Natural killer cell treated with Interleukin-12 subunit alpha and Interleukin-12 subunit beta and Interleukin-15 and Interleukin-18, amount 100 ng/mL, for 72 hours (primary cell): ENCODE measurements at regions not wholly inside any gene's neighbourhood (a gene's known extent, or its start where the extent isn't known, plus 50 kb on each side); places are given as distances from the start of the nearest gene placed in this dataset.
"Not testable (repeated sequence)": the region's sequence is repeated elsewhere in the genome, so short reads cannot be mapped to it uniquely, and the experiment has no call there.

Experiments
- ATAC-seq, 2 donors: fragments of 150-1000 bp; cut with Tn5 transposase in 1 of 2; sonication (Bioruptor Pico), chemical (Tn5 transposase) in 1 of 2; 2 replicates each; pipeline ENCODE4 v1.10.0; 2021
- DNase-seq: peaks from one replicate; pipeline ENCODE4 v3.0.0; 2022; ENCODE audit warnings: low spot score
- H3K27ac Mint-ChIP-seq, 2 donors: 1 replicate in 1 of 2; 2 replicates in 1 of 2; pipeline ENCODE4 v1.8.0; 2022; ENCODE audit warnings: mixed read lengths in 2 of 2, mild to moderate bottlenecking in 1 of 2, moderate library complexity in 1 of 2
- H3K27me3 Mint-ChIP-seq, 2 donors: 1 replicate in 1 of 2; 2 replicates in 1 of 2; pipeline ENCODE4 v1.8.0; 2022; ENCODE audit warnings: mixed read lengths in 2 of 2
- H3K36me3 Mint-ChIP-seq: one replicate; pipeline ENCODE4 v1.8.0; 2022; ENCODE audit warnings: mixed read lengths
- H3K4me1 Mint-ChIP-seq, 2 donors: 1 replicate in 1 of 2; 2 replicates in 1 of 2; pipeline ENCODE4 v1.8.0; 2022; ENCODE audit warnings: low read depth in 2 of 2, mixed read lengths in 2 of 2, mild to moderate bottlenecking in 1 of 2
- H3K4me3 Mint-ChIP-seq: one replicate; pipeline ENCODE4 v1.8.0; 2022; ENCODE audit warnings: mixed read lengths
- H3K9me3 Mint-ChIP-seq: 2 replicates; pipeline ENCODE4 v1.8.0; 2022; ENCODE audit warnings: mixed read lengths

DNA sequence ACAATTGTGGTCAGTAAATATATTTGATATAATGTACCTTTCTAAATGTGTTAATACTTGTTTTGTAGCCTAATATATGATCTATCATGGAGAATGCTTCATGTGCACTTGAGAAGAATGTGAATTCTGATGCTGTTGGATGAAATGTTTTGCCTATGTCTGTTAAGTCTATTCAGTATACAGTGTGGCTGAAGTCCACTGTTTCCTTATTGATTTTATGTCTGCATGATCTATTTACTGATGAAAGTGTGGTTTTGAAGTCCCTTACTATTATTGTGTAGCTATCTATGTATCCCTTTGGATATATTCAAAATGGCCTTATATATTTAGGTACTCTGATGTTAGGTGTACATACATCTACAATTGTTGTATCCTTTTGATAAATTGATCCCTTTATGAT lies 515.8 kb upstream of the EPHA5 start:
- no peak overlapping the region for H3K27ac Mint-ChIP-seq
- peaks cover 12% of the 10 kb centered on the region for H3K9me3 Mint-ChIP-seq
- H3K27me3 Mint-ChIP-seq: no peaks in the 10 kb centered on the region
- no peak overlapping the region for H3K4me3 Mint-ChIP-seq
- ATAC-seq (no peak), DNase-seq (no peak)
- H3K4me1 Mint-ChIP-seq: no peaks in the 10 kb centered on the region
- H3K36me3 Mint-ChIP-seq: peaks cover 11% of the 10 kb centered on the region

DNA sequence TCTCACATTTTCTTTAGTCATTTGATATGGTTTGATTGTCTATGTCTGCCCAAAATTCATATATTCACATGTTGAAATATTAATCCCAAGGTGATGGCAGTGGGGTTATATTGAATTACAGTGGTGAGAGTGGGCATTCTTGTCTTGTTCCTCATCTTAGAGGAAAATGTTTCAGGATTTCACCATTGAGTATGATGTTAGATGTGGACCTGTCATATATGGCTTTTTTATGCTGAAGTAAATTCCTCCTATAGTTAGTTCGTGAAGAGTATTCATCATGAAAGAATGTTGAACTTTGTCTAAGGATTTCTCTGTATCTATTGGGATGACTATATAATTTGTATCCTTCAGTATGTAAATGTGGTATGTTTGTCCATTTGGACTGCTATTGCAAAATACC lies 512.3 kb upstream of the EPHA5 start:
- no peaks in the 10 kb centered on the region for H3K27me3 Mint-ChIP-seq
- H3K4me3 Mint-ChIP-seq: no peak overlapping the region
- DNase-seq (no peak), ATAC-seq (no peak)
- no peak overlapping the region for H3K27ac Mint-ChIP-seq
- peaks cover 18% of the 10 kb centered on the region for H3K9me3 Mint-ChIP-seq
- peaks cover 7% of the 10 kb centered on the region for H3K36me3 Mint-ChIP-seq
- no peaks in the 10 kb centered on the region for H3K4me1 Mint-ChIP-seq

DNA sequence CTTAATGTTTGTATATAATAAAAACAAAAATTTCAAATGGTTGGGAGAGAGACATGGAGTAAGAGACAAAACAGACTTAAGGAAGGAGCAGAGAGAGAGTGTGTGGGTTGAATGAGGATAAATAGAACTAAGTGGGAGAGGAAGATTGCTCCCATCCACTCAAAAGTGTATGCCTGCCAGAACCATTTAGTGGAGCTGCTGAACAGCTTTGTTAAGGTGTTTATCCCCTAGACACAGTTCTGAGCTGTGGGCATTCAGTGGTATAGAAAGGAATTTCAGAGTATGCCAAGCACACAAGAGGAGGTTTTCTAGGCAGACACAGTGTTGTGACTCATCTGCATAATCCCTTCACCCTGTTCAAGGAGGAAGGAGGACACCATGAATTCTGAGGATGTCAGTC lies 508.6 kb upstream of the EPHA5 start:
- DNase-seq (no peak), ATAC-seq (no peak)
- Mint-ChIP-seq H3K4me3 (no peak overlapping the region), H3K4me1 (no peaks in the 10 kb centered on the region), H3K36me3 (peaks cover 6% of the 10 kb centered on the region), H3K27ac (no peak overlapping the region), H3K27me3 (no peaks in the 10 kb centered on the region), H3K9me3 (peaks cover 18% of the 10 kb centered on the region)

- H3K27me3 Mint-ChIP-seq: no peaks in the 10 kb centered on the region
- no peaks in the 10 kb centered on the region for H3K36me3 Mint-ChIP-seq
- peaks cover 12% of the 10 kb centered on the region for H3K9me3 Mint-ChIP-seq
Observed at GRCh38 chr4:66169341-66169740, 499.1 kb upstream of the EPHA5 start.

GRCh38 chr4:66164869-66165268 lies 494.6 kb upstream of the EPHA5 start:
- peaks cover 20% of the 10 kb centered on the region for H3K9me3 Mint-ChIP-seq
- no peak overlapping the region for H3K27ac Mint-ChIP-seq
- H3K36me3 Mint-ChIP-seq: peaks cover 4% of the 10 kb centered on the region
- no peaks in the 10 kb centered on the region for H3K27me3 Mint-ChIP-seq
- no peak overlapping the region for H3K4me3 Mint-ChIP-seq
- H3K4me1 Mint-ChIP-seq: no peaks in the 10 kb centered on the region
- DNase-seq (no peak), ATAC-seq (no peak)

More at GRCh38 chr4:66169341-66169740, 499.1 kb upstream of the EPHA5 start:
- Mint-ChIP-seq H3K4me1 (no peaks in the 10 kb centered on the region), H3K4me3 (no peak overlapping the region), H3K27ac (no peak overlapping the region)
- DNase-seq: no peak
- no peak for ATAC-seq

- Mint-ChIP-seq H3K4me3 (no peak overlapping the region), H3K36me3 (peaks cover 9% of the 10 kb centered on the region), H3K4me1 (no peaks in the 10 kb centered on the region), H3K27ac (no peak overlapping the region), H3K9me3 (peaks cover 36% of the 10 kb centered on the region), H3K27me3 (no peaks in the 10 kb centered on the region)
- ATAC-seq (no peak), DNase-seq (no peak)
Observed at GRCh38 chr4:66160606-66161005, 490.3 kb upstream of the EPHA5 start.

GRCh38 chr4:66157594-66157993 lies 487.3 kb upstream of the EPHA5 start:
- H3K36me3 Mint-ChIP-seq: peaks cover 5% of the 10 kb centered on the region
- H3K27me3 Mint-ChIP-seq: no peaks in the 10 kb centered on the region
- ATAC-seq (no peak), DNase-seq (no peak)
- H3K4me3 Mint-ChIP-seq: no peak overlapping the region
- no peak overlapping the region for H3K27ac Mint-ChIP-seq
- peaks cover 25% of the 10 kb centered on the region for H3K9me3 Mint-ChIP-seq
- H3K4me1 Mint-ChIP-seq: no peaks in the 10 kb centered on the region

- Mint-ChIP-seq H3K4me3 (no peak overlapping the region), H3K36me3 (no peaks in the 10 kb centered on the region), H3K27ac (no peak overlapping the region), H3K4me1 (no peaks in the 10 kb centered on the region), H3K27me3 (no peaks in the 10 kb centered on the region), H3K9me3 (peaks cover 10% of the 10 kb centered on the region)
- DNase-seq (no peak), ATAC-seq (no peak)
Observed at GRCh38 chr4:66130042-66130441, 459.8 kb upstream of the EPHA5 start.

GRCh38 chr4:66123831-66124413 lies 453.6 kb upstream of the EPHA5 start:
- ATAC-seq: no peak
- no peak overlapping the region for H3K27ac Mint-ChIP-seq
- no peak overlapping the region for H3K4me3 Mint-ChIP-seq
- no peaks in the 10 kb centered on the region for H3K36me3 Mint-ChIP-seq
- H3K9me3 Mint-ChIP-seq: peaks cover 19% of the 10 kb centered on the region
- H3K4me1 Mint-ChIP-seq: no peaks in the 10 kb centered on the region
- no peaks in the 10 kb centered on the region for H3K27me3 Mint-ChIP-seq
- DNase-seq: no peak

GRCh38 chr4:66123190-66123589 lies 452.9 kb upstream of the EPHA5 start:
- Mint-ChIP-seq H3K4me1 (no peaks in the 10 kb centered on the region), H3K9me3 (peaks cover 19% of the 10 kb centered on the region), H3K36me3 (no peaks in the 10 kb centered on the region), H3K27me3 (no peaks in the 10 kb centered on the region), H3K4me3 (no peak overlapping the region), H3K27ac (no peak overlapping the region)
- ATAC-seq: no peak
- no peak for DNase-seq

DNA sequence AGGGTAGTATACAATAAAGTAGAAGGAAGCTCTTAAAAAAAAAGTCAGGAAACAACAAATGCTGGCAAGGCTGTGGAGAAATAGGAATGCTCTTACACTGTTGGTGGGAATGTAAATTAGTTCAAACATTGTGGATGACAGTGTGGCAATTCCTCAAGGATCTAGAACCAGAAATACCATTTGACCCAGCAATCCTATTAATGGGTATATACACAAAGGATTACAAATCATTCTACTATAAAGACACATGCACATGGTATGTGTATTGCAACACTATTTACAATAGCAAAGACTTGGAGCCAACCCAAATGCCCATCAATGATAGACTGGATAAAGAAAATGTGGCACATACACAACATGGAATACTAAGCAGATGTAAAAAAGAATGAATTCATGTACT lies 444.9 kb upstream of the EPHA5 start:
- H3K4me3 Mint-ChIP-seq, H3K36me3 Mint-ChIP-seq, ATAC-seq, DNase-seq, H3K27me3 Mint-ChIP-seq, H3K4me1 Mint-ChIP-seq, H3K27ac Mint-ChIP-seq: not testable (repeated sequence)
- peaks cover 15% of the 10 kb centered on the region for H3K9me3 Mint-ChIP-seq

DNA sequence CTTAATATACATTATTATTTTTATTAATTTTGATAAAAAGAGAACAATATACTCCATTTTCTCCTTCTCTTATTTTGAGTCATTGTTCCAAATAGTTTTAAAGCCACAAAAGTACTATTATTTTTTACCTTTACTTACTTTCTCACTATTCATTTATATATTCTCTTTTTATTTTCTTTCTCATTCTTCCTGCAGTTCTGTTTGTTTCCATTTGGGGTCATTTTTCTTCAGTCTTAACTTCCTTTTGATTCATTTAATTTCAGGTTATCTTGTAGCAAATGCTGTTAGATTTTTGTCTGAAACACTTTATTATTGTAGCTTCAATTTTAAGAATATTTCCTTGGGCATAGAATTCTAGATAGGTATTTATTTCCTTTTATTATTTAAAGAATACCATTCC lies 438.6 kb upstream of the EPHA5 start:
- H3K27ac Mint-ChIP-seq: no peak overlapping the region
- ATAC-seq: no peak

GRCh38 chr4:66097218-66097617 lies 426.9 kb upstream of the EPHA5 start:
- Mint-ChIP-seq H3K36me3 (peaks cover 5% of the 10 kb centered on the region), H3K4me1 (no peaks in the 10 kb centered on the region), H3K9me3 (peaks cover 14% of the 10 kb centered on the region), H3K27me3 (no peaks in the 10 kb centered on the region), H3K27ac (no peak overlapping the region), H3K4me3 (no peak overlapping the region)
- no peak for DNase-seq
- ATAC-seq: no peak

More for the DNA sequence above, 438.6 kb upstream of the EPHA5 start:
- Mint-ChIP-seq H3K4me1 (no peaks in the 10 kb centered on the region), H3K27me3 (no peaks in the 10 kb centered on the region), H3K36me3 (peaks cover 5% of the 10 kb centered on the region), H3K4me3 (no peak overlapping the region), H3K9me3 (peaks cover 22% of the 10 kb centered on the region)
- no peak for DNase-seq

DNA sequence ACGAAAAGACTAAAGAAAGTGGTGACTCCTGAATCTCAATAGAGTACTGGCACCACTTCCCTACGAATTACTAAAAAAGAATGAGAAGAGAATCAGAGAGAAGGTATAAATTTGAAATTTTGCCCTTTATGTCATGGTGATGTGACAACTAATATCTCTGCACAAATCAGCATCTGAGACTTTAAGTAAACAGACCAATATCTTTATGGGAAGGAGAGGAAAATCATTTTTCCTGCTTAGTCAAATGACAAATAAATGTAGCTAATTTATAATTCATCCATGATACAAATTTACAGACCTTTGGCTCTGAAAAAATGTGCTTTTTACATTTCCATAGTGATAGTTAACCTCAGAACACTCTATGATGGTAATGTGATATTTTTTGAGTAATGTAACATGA lies 424.8 kb upstream of the EPHA5 start:
- ATAC-seq: no peak
- no peaks in the 10 kb centered on the region for H3K4me1 Mint-ChIP-seq
- peaks cover 12% of the 10 kb centered on the region for H3K9me3 Mint-ChIP-seq
- no peak overlapping the region for H3K27ac Mint-ChIP-seq
- no peaks in the 10 kb centered on the region for H3K36me3 Mint-ChIP-seq
- DNase-seq: no peak
- H3K4me3 Mint-ChIP-seq: no peak overlapping the region
- H3K27me3 Mint-ChIP-seq: no peaks in the 10 kb centered on the region

DNA sequence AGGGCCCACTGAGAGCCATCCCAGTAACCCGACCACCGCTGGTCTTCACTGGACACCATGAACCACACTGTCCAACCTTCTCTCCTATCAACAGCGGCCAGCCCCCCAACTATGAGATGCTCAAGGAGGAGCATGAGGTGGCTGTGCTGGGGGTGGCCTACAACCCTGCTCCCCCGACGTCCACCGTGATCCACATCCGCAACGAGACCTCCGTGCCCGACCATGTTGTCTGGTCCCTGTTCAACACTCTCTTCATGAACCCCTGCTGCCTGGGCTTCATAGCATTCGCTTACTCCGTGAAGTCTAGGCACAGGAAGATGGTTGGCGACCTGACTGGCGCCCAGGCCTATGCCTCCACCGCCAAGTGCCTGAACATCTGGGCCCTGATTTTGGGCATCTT lies 423.8 kb upstream of the EPHA5 start:
- no peak for ATAC-seq
- H3K36me3 Mint-ChIP-seq: no peaks in the 10 kb centered on the region
- no peaks in the 10 kb centered on the region for H3K4me1 Mint-ChIP-seq
- no peak overlapping the region for H3K4me3 Mint-ChIP-seq
- no peak for DNase-seq
- H3K27ac Mint-ChIP-seq: no peak overlapping the region
- H3K9me3 Mint-ChIP-seq: peaks cover 12% of the 10 kb centered on the region
- no peaks in the 10 kb centered on the region for H3K27me3 Mint-ChIP-seq
